SIG-M5 treated with dmso at 0.1 percent for 504 hours (cell line): ENCODE measurements at regions not wholly inside any gene's neighbourhood (a gene's known extent, or its start where the extent isn't known, plus 50 kb on each side); places are given as distances from the start of the nearest gene placed in this dataset.

ENCODE experiments used
- DNase-seq: peaks from one replicate; lab custom pipeline; 2025; ENCODE audit not compliant: unreplicated experiment; lab: John Stamatoyannopoulos, UW

- DNase-seq = no peak
Measured at GRCh38 chr22:49212466-49212865, 615.2 kb downstream of the BRD1 start.

GRCh38 chr22:49212002-49212401 lies 615.7 kb downstream of the BRD1 start:
- no peak for DNase-seq

- DNase-seq = no peak
Measured at GRCh38 chr22:49211176-49211575, 616.5 kb downstream of the BRD1 start.

DNA sequence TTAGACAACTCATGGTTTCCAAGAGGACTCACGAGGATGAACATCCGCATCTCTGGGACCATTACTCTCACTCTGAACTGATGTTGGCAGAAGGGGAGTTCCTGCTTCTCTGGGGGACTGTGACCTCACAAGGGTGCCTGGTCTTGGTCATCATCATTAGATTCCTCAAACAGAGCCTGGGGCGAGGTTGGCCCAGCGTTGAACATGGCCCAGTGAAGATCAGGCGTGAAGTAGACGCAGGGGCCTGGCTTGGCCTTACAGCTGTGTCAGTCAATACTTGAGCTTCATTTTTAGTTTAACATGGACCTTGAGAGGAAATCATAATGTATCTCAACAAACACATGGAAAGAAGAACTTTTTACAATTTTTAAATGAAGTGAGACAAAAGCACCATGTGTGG lies 617.1 kb downstream of the BRD1 start:
- no peak for DNase-seq

DNA sequence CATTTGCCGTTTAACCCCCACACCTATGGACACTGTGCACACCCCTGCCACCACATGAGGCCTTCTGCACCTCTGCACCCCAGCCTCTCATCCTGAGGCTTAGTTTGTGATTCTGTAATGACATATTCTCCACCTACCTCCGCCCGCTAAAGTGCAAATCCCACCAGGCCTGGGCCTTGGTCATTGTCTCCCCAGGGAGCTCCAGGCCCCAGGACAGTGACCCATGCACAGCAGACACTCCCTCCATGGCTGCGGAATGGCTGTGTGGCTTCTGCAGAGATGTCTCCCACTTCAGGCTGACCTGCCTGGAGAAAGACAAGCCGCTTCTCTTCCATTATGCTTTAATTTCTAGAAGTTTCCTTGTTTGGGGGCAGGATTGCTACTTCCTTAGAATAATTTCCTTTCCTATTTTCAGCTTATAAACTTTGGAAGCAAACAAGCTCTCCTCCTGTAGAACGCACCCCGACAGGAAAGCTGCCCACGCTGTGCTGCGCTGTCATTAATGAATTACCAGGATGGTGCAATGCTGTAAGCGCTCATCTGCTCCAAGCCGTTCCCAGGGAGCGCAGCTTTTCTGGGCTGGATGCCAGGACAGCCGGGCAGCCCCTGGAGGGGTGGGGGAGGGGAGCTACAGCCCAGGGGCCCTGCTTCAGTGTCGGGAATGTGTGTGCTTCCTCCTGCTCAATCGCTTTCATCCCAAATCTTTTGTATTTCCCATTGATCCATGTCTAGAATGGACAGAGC lies 618.0 kb downstream of the BRD1 start:
- DNase-seq = no peak

DNA sequence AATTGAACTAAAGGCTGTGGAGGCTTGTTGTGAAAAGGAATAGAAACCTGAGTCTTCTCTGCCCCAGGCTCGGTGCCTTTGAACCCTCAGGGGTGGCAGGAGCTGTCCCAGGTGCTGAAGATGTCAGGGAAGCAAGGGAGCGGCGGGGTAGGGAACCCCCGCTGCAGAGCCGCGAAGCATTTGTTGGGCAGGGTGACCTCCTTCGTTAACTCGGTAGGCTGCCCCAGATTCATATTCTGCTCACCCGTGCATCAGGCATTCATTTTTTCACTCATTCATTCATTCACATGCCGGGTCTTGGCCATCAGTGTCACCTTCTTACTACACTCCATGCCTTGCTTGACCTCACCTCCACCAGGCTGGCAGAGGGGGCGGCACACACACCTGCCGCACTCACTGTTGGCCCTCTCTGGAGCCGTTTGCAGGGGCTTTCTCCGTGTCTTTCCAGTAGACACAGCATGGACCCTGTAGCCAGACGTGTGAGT lies 618.9 kb downstream of the BRD1 start:
- DNase-seq = no peak

GRCh38 chr22:49208004-49208402 lies 619.7 kb downstream of the BRD1 start:
- DNase-seq = no peak

- DNase-seq = no peak
Measured at GRCh38 chr22:49207008-49208003, 620.4 kb downstream of the BRD1 start.

- no peak for DNase-seq
Measured at GRCh38 chr22:49206281-49206680, 621.4 kb downstream of the BRD1 start.

DNA sequence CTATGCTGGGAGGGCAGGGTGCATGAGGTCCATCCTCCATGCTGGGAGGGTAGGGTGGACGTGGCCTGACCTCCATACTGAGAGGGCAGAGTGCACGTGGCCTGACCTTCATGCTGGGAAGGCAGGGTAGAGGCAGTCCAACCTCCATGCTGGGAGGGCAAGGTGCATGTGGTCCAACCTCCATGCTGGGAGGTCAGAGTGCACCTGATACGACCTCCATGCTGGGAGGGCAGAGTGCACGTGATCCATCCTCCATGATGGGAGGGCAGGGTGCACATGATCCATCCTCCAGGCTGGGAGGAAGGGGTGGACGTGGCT lies 622.2 kb downstream of the BRD1 start:
- no peak for DNase-seq

- no peak for DNase-seq
Measured at GRCh38 chr22:49204599-49205482, 622.8 kb downstream of the BRD1 start.

GRCh38 chr22:49203859-49204598 lies 623.6 kb downstream of the BRD1 start:
- no peak for DNase-seq

DNA sequence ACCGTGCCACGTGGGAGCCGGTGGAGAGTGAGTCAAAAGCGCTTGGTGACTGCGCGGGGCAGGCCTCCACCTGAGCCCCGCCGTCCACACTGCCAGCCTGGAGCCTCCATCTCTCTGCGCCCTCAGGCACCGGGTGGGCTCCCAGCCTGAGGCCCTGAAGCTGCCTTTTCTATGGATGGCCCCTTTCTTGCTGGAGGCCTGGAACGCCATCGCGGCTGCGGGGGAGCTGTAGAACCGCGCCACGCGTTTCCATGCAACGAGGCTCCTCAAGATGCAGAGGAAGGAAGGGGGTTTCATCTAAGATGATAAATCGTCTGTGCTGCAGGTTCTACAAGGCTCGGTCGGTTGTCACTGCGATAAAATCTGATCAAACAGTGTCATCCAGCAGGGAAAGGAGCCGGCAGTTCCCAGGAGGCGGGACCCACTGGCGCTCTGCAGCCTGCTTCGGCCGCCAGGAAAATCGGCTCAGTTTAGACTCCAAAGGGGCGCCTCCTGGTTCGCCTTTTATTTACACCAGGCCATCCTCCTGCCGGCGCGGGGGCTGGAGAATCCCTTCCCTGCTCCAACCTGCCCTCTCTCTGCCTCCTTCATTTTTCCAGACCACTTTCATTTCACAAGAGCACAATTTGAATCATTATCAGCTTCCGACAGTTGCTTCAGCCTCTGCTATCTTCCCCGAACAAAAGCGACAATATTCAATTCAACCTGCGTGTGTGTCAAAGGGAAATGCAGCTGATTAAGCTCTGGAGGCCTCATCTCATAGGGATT lies 624.4 kb downstream of the BRD1 start:
- no peak for DNase-seq

- no peak for DNase-seq
Measured at GRCh38 chr22:49202226-49202625, 625.4 kb downstream of the BRD1 start.

DNA sequence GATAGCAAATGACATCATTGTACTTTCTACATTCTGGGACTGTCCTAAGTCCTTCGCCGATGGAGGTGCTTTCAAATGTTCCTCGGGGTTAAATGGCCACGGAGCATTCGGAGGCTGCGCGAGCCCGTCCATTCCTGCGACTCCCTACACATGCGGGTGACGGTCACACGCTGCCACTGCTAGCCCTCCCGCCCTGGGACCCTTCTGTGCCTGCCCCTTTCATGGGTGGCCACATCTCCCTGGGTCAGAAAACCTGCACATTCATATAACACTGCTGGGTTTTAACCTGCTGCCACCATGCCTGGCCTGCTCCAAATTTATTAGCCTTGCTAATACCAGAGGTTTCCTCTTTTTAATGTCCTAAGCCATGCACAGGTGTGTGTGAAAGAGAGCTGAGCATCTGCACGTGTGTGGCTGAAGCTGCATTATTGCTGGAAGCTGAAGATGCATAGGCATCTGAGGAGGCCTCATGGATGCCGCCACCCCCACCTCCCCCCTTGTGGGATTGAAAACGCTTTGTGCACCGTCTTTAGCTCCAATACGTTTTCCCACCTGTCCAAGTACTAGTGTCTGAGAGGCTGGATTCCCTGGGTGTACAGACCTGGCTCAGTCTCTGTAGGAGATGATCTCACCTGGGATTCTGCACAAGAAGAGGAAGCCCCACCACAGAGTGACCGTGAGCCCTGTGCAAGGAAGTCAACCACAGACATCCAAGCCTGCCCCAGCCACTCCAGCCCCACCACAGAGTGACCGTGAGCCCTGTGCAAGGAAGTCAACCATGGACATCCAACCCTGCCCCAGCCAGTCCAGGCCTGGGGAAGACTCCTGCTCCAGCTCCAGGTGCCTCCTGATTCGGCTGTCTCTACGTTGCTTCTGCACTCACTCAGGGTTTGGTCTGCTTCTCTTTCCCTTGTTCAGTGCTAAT lies 626.4 kb downstream of the BRD1 start:
- DNase-seq = no peak

GRCh38 chr22:49199224-49199623 lies 628.4 kb downstream of the BRD1 start:
- DNase-seq = no peak

GRCh38 chr22:49198705-49199084 lies 629.0 kb downstream of the BRD1 start:
- no peak for DNase-seq

GRCh38 chr22:49197986-49198704 lies 629.5 kb downstream of the BRD1 start:
- DNase-seq = no peak
